Smooth muscle cell (in vitro differentiated cells): ENCODE measurements at regions not wholly inside any gene's neighbourhood (a gene's known extent, or its start where the extent isn't known, plus 50 kb on each side); places are given as distances from the start of the nearest gene placed in this dataset.

ENCODE experiments used
- DNase-seq: peaks from one replicate; lab custom pipeline; 2025; ENCODE audit not compliant: unreplicated experiment; lab: John Stamatoyannopoulos, UW
- H2AFZ ChIP-seq: fragments of 200-600 bp; sonication (generic); 2 replicates; pipeline ENCODE4 v1.6.0; 2016; ENCODE audit warnings: antibody characterized with exemption, low read depth, mild to moderate bottlenecking
- H3F3A ChIP-seq: fragments of 200-600 bp; sonication (generic); 2 replicates; pipeline ENCODE4 v1.6.0; 2017; ENCODE audit warnings: antibody characterized with exemption, low read depth
- H3K27ac ChIP-seq: fragments of 200-600 bp; sonication (generic); 2 replicates; pipeline ENCODE4 v1.5.1; 2016; ENCODE audit warnings: low read depth, mild to moderate bottlenecking
- H3K27me3 ChIP-seq: fragments of 200-600 bp; sonication (generic); 2 replicates; pipeline ENCODE4 v1.6.1; 2016; ENCODE audit warnings: low read depth, mild to moderate bottlenecking
- H3K36me3 ChIP-seq: fragments of 200-600 bp; sonication (generic); 2 replicates; pipeline ENCODE4 v1.5.1; 2016; ENCODE audit warnings: low read depth
- H3K4me1 ChIP-seq: fragments of 200-600 bp; sonication (generic); 2 replicates; pipeline ENCODE4 v1.5.1; 2016; ENCODE audit warnings: low read depth
- H3K4me2 ChIP-seq: fragments of 200-600 bp; sonication (generic); 2 replicates; pipeline ENCODE4 v1.6.0; 2016; ENCODE audit warnings: mild to moderate bottlenecking
- H3K4me3 ChIP-seq: fragments of 200-600 bp; sonication (generic); 2 replicates; pipeline ENCODE4 v1.5.1; 2016; ENCODE audit warnings: mild to moderate bottlenecking
- H3K79me2 ChIP-seq: fragments of 200-600 bp; sonication (generic); 2 replicates; pipeline ENCODE4 v1.6.0; 2016; ENCODE audit warnings: low read depth, mild to moderate bottlenecking
- H3K9ac ChIP-seq: fragments of 200-600 bp; sonication (generic); 2 replicates; pipeline ENCODE4 v1.6.0; 2016; ENCODE audit warnings: low read depth
- H3K9me3 ChIP-seq: fragments of 200-600 bp; sonication (generic); replicated peaks from 2 replicates; pipeline ENCODE4 v1.5.1; 2016; ENCODE audit warnings: low read depth
- H4K20me1 ChIP-seq: fragments of 200-600 bp; sonication (generic); 2 replicates; pipeline ENCODE4 v1.6.0; 2016; ENCODE audit warnings: low read depth
- WGBS: methylation state at CpG from one replicate; pipeline ENCODE4 v1.1.7; 2016; ENCODE audit warnings: low lambda C conversion rate; 5-methylcytosine and 5-hydroxymethylcytosine counted together
- TF ChIP-seq, protein P1 (sequence below): fragments of 200-600 bp; sonication (generic); IDR thresholded peaks from 2 replicates; pipeline ENCODE4 v1.5.1; 2017; ENCODE audit warnings: borderline replicate concordance, mild to moderate bottlenecking, antibody characterized with exemption; ENCODE audit not compliant: insufficient read depth, poor library complexity, severe bottlenecking

DNA sequence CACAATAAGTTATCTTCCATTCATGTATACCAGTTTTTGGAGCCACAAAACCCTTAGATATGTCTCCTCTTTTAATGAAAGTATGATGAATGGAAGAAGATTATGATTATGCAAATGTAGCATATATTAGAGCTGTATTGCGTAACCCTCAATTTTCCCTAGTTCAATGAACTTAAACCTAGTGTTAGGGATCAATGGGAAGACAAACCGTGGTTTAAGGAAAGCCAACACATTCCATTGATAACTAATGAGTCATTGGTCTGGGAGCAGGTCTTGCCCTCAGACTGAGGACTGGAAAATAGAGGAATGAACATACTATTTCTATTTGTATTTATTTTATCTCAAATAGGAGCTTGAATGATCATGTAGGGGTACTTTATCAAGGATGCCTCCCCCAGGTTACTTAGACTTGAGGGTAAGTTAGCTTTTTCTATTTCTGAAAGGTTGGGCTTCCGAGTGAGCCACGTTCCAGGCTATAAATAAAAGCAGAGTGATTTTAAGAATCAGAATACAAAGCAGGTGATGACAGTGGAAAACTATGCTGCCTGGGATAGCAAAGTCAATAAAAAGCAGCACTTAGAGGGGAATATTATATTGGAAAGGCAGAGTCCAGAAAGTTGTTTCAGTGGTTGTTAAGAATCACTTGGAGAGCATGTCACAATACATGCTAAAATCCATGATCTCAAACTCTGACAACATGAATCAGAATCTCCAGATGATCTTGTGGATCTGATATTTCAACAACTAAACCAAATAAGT, 356.0 kb downstream of the ADAM29 start:
- H2AFZ ChIP-seq, result no peak overlapping the region

DNA sequence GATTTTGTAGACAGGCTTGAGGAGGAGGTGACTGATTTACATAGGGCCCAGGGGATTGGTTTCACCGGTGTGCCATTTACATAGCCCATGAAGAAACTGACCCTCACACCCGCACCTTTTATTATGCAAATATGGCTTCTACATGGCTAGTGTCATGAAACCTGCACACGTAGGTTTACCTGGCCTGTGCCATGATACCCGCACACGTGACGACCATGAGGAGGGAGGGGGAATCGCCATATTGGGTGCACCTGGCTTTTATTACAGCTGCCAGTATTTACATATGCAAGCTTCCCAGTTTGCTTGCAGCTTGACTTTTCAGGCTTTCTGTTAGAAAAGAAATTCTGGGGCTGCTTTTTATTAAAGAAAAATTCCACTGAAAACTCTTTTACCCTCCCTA, 359.7 kb downstream of the ADAM29 start:
- H3K4me3 ChIP-seq, result no peak overlapping the region
- H3K9me3 ChIP-seq, result no peaks in the 10 kb centered on the region
- no peaks in the 10 kb centered on the region for H3F3A ChIP-seq
- no peaks in the 10 kb centered on the region for H3K4me1 ChIP-seq
- H3K36me3 ChIP-seq, result no peaks in the 10 kb centered on the region
- H3K9ac ChIP-seq, result no peak overlapping the region
- H3K4me2 ChIP-seq, result no peak overlapping the region
- no peak for DNase-seq
- 81% methylated on average over 7 of the region's 7 CpGs for WGBS
- H3K79me2 ChIP-seq, result no peaks in the 10 kb centered on the region
- no peak overlapping the region for H3K27ac ChIP-seq
- no peak overlapping the region for H2AFZ ChIP-seq
- TF ChIP-seq, protein P1, sequence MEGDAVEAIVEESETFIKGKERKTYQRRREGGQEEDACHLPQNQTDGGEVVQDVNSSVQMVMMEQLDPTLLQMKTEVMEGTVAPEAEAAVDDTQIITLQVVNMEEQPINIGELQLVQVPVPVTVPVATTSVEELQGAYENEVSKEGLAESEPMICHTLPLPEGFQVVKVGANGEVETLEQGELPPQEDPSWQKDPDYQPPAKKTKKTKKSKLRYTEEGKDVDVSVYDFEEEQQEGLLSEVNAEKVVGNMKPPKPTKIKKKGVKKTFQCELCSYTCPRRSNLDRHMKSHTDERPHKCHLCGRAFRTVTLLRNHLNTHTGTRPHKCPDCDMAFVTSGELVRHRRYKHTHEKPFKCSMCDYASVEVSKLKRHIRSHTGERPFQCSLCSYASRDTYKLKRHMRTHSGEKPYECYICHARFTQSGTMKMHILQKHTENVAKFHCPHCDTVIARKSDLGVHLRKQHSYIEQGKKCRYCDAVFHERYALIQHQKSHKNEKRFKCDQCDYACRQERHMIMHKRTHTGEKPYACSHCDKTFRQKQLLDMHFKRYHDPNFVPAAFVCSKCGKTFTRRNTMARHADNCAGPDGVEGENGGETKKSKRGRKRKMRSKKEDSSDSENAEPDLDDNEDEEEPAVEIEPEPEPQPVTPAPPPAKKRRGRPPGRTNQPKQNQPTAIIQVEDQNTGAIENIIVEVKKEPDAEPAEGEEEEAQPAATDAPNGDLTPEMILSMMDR, result no peak
- H4K20me1 ChIP-seq, result no peaks in the 10 kb centered on the region
- no peaks in the 10 kb centered on the region for H3K27me3 ChIP-seq

More for the DNA sequence above, 356.0 kb downstream of the ADAM29 start:
- no peaks in the 10 kb centered on the region for H3K9me3 ChIP-seq
- TF ChIP-seq, protein P1, result no peak
- H4K20me1 ChIP-seq, result no peaks in the 10 kb centered on the region
- H3F3A ChIP-seq, result no peaks in the 10 kb centered on the region
- no peak overlapping the region for H3K4me2 ChIP-seq
- no peaks in the 10 kb centered on the region for H3K79me2 ChIP-seq
- H3K4me3 ChIP-seq, result no peak overlapping the region
- DNase-seq, result no peak
- WGBS, result 54% methylated on average over 4 of the region's 4 CpGs
- no peaks in the 10 kb centered on the region for H3K36me3 ChIP-seq
- no peaks in the 10 kb centered on the region for H3K4me1 ChIP-seq
- H3K9ac ChIP-seq, result no peak overlapping the region
- no peak overlapping the region for H3K27ac ChIP-seq
- H3K27me3 ChIP-seq, result no peaks in the 10 kb centered on the region

DNA sequence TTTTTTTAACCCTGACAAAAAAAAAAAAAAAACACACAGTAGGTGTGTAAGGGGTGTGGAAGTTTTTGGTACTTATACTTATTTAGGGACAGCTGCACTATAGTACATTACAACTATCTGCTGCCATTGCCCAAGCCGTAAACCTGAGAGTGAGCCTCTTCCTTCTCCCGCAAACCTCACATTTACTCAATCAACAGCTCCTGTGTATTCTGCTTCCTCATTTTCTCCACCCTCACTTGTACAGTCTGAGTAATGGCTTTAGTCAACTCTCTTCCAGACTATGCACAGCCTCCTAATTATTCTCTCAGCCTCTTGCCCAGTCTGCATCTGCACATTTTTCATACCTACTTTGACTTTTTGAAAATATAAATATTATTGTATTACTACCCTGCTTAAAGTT, 362.0 kb downstream of the ADAM29 start:
- Histone ChIP-seq H3K4me2 (no peak overlapping the region), H4K20me1 (no peaks in the 10 kb centered on the region), H3F3A (no peaks in the 10 kb centered on the region), H3K4me3 (no peak overlapping the region), H3K79me2 (no peaks in the 10 kb centered on the region), H2AFZ (no peak overlapping the region), H3K27me3 (no peaks in the 10 kb centered on the region), H3K27ac (no peak overlapping the region), H3K36me3 (no peaks in the 10 kb centered on the region), H3K9me3 (no peaks in the 10 kb centered on the region), H3K9ac (no peak overlapping the region), H3K4me1 (no peaks in the 10 kb centered on the region)
- DNase-seq, result no peak
- TF ChIP-seq, protein P1, result no peak
- WGBS, result 93% methylated on average over 2 of the region's 2 CpGs

DNA sequence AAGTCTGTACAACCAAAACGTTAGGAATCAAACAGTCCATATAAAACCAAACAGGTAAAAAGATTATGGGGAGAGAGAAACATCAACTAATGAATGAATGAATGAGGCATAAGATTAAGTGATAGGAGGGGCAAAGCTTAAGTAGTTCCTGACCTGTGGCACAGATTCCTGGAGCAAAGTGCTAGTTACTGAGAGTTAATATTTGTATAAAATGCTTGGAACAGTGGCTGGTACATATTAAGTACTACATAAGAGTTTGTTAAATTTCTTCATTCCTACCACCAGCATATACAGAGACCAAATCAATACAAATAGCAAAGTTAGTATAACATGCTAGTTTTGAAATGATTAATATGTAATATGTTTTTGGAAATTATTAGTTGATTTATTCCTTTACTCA, 363.7 kb downstream of the ADAM29 start:
- Histone ChIP-seq H3K36me3 (no peaks in the 10 kb centered on the region), H3K4me1 (no peaks in the 10 kb centered on the region), H3K9ac (no peak overlapping the region), H3K27me3 (no peaks in the 10 kb centered on the region), H3K79me2 (no peaks in the 10 kb centered on the region), H3K4me3 (no peak overlapping the region), H3K27ac (no peak overlapping the region), H3K9me3 (no peaks in the 10 kb centered on the region), H2AFZ (no peak overlapping the region), H3K4me2 (no peak overlapping the region), H4K20me1 (no peaks in the 10 kb centered on the region), H3F3A (no peaks in the 10 kb centered on the region)
- no peak for DNase-seq
- 60% methylated on average over 1 of the region's 1 CpG for WGBS
- TF ChIP-seq, protein P1, result no peak
